HepG2 (cell line): ENCODE measurements at regions not wholly inside any gene's neighbourhood (a gene's known extent, or its start where the extent isn't known, plus 50 kb on each side); places are given as distances from the start of the nearest gene placed in this dataset.

ENCODE experiments used
- ATAC-seq: fragments of 200-7000 bp; cut with Tn5 transposase; 3 replicates; pipeline ENCODE4 v1.9.1; 2020; ENCODE audit warnings: mild to moderate bottlenecking, moderate library complexity
- BruUV-seq: library from RNA; stranded (reverse); fragments of 400-500 nt; replicated peaks from 2 replicates; lab custom pipeline; 2021; lab: Mats Ljungman, UMichigan
- CTCF ChIA-PET: fragments of 300-600 bp; formaldehyde crosslinking; extraction: SDS; loops from one replicate; lab custom pipeline; 2021; ENCODE audit warnings: low total read pairs, inconsistent platforms, low intra/inter-chr PET ratio; lab: Yijun Ruan, JAX
- POLR2A ChIA-PET: fragments of 350-600 bp; sonication (Branson Sonifier 250); formaldehyde crosslinking; loops from one replicate; lab custom pipeline; 2020; ENCODE audit warnings: antibody characterized with exemption, inconsistent platforms; lab: Yijun Ruan, JAX
- DNase-seq: peaks from one replicate; pipeline ENCODE4 v3.0.0-alpha.2; 2015; ENCODE audit warnings: low spot score
- FAIRE-seq: peaks from 3 replicates; lab custom pipeline; 2011; peaks lifted over from hg19 to GRCh38; lab: Jason Lieb, UNC
- H2AFZ ChIP-seq: one replicate; pipeline ENCODE4 v1.6.1; 2011; ENCODE audit warnings: low read length, inconsistent platforms
- H3K27ac ChIP-seq: fragments of 300-600 bp; 3 replicates; pipeline ENCODE4 v1.8.0; 2011; ENCODE audit warnings: mixed run types, mild to moderate bottlenecking, mixed read lengths, low read length, inconsistent platforms; ENCODE audit not compliant: insufficient read depth; ENCODE audit errors: extremely low read length
- H3K27me3 ChIP-seq, 2 experiments: fragments of 200-600 bp in 1 of 2; 2 replicates in 1 of 2; 3 replicates in 1 of 2; pipeline versions ENCODE4 v1.6.0 to v1.8.0; 2011; ENCODE audit warnings: low read length in 2 of 2, mild to moderate bottlenecking in 2 of 2, moderate library complexity in 2 of 2, inconsistent platforms in 1 of 2; ENCODE audit not compliant: insufficient read depth in 2 of 2, control insufficient read depth in 1 of 2
- H3K36me3 ChIP-seq, 2 experiments: fragments of 200-600 bp in 1 of 2; replicated peaks in 1 of 2; 2 replicates in 1 of 2; 3 replicates in 1 of 2; pipeline versions ENCODE4 v1.5.1 to v1.8.0; 2011; ENCODE audit warnings: low read length in 2 of 2, inconsistent platforms in 1 of 2; ENCODE audit not compliant: insufficient read depth in 2 of 2, control insufficient read depth in 1 of 2
- H3K4me1 ChIP-seq: 2 replicates; pipeline ENCODE4 v1.5.1; 2012; ENCODE audit warnings: low read length, inconsistent platforms; ENCODE audit not compliant: insufficient read depth
- H3K4me2 ChIP-seq: 2 replicates; pipeline ENCODE4 v1.6.0; 2011; ENCODE audit warnings: low read depth, low read length, inconsistent platforms
- H3K4me3 ChIP-seq, 3 experiments: fragments of 200-600 bp in 1 of 3; sonication (generic), shearing (Covaris generic) in 1 of 3; replicated peaks in 1 of 3; 2 replicates each; pipeline ENCODE4 v1.5.1; 2011 to 2016; ENCODE audit warnings: low read length in 3 of 3, inconsistent platforms in 2 of 3, low read depth in 2 of 3, mild to moderate bottlenecking in 2 of 3, control low read depth in 1 of 3, mixed read lengths in 1 of 3; ENCODE audit not compliant: insufficient read depth in 1 of 3
- H3K79me2 ChIP-seq: one replicate; pipeline ENCODE4 v1.6.1; 2011; ENCODE audit warnings: low read length, inconsistent platforms; ENCODE audit not compliant: insufficient read depth
- H3K9ac ChIP-seq: 2 replicates; pipeline ENCODE4 v1.6.0; 2011; ENCODE audit warnings: mild to moderate bottlenecking, low read depth, low read length, inconsistent platforms; ENCODE audit not compliant: insufficient read depth
- H3K9me3 ChIP-seq: 2 replicates; pipeline ENCODE4 v1.5.1; 2012; ENCODE audit warnings: mild to moderate bottlenecking, low read length
- H4K20me1 ChIP-seq: 2 replicates; pipeline ENCODE4 v1.6.0; 2011; ENCODE audit warnings: inconsistent platforms, mild to moderate bottlenecking, low read length, moderate library complexity; ENCODE audit not compliant: insufficient read depth
- ARID5B ChIP-seq: IDR thresholded peaks from 2 replicates; pipeline ENCODE4 v1.4.0; 2020; ENCODE audit warnings: mild to moderate bottlenecking, missing genetic modification reagents
- ATF3 ChIP-seq: sonication (generic); formaldehyde crosslinking; IDR thresholded peaks from 2 replicates; pipeline ENCODE4 v1.4.0; 2020; ENCODE audit warnings: missing genetic modification reagents
- ATF7 ChIP-seq, 2 experiments: fragments of 450-650 bp in 1 of 2; sonication (generic) in 1 of 2; formaldehyde crosslinking in 1 of 2; IDR thresholded peaks; 2 replicates each; pipeline versions ENCODE4 v1.4.0 to v1.6.1; 2016 to 2020; ENCODE audit warnings: antibody characterized with exemption in 1 of 2, mild to moderate bottlenecking in 1 of 2, missing genetic modification reagents in 1 of 2
- CC2D1A ChIP-seq: sonication (generic); formaldehyde crosslinking; IDR thresholded peaks from 2 replicates; pipeline ENCODE4 v1.8.1; 2023; ENCODE audit warnings: mild to moderate bottlenecking, missing genetic modification reagents
- CREB1 ChIP-seq, 2 experiments: fragments of 450-650 bp in 1 of 2; IDR thresholded peaks; 2 replicates each; pipeline ENCODE4 v1.6.1; 2016 to 2017; ENCODE audit warnings: control low read depth in 1 of 2, mild to moderate bottlenecking in 1 of 2, missing compliant biosample characterization in 1 of 2, missing genetic modification characterization in 1 of 2
- FOSL2 ChIP-seq: sonication (generic); formaldehyde crosslinking; IDR thresholded peaks from 2 replicates; pipeline ENCODE4 v1.4.0; 2020; ENCODE audit warnings: missing genetic modification reagents
- ZNF17 ChIP-seq: sonication (generic); formaldehyde crosslinking; IDR thresholded peaks from 2 replicates; pipeline ENCODE4 v1.5.0; 2020; ENCODE audit warnings: mild to moderate bottlenecking, missing genetic modification reagents
- ZNF770 ChIP-seq: sonication (generic); formaldehyde crosslinking; IDR thresholded peaks from 2 replicates; pipeline ENCODE4 v1.5.0; 2020; ENCODE audit warnings: mild to moderate bottlenecking, missing genetic modification reagents
- WGBS: methylation state at CpG from one replicate; pipeline ENCODE4 v1.1.6; 2017; ENCODE audit warnings: low lambda C conversion rate; 5-methylcytosine and 5-hydroxymethylcytosine counted together
- in situ Hi-C: cut with HindIII; loops from 2 replicates; pipeline ENCODE4 v1.10.0; 2017; ENCODE audit warnings: low pct_unique_long_range_greater_than_20kb; ENCODE audit not compliant: extremely low pct_ligation_motif_present
- intact Hi-C: fragments of 100-400 bp; cut with micrococcal nuclease; formaldehyde crosslinking; loops from one replicate; pipeline ENCODE4 v1.10.0; 2022; ENCODE audit not compliant: unreplicated experiment

- no peak overlapping the region for H3K4me2 ChIP-seq
- H2AFZ ChIP-seq: no peak overlapping the region
- H3K27ac ChIP-seq: no peak overlapping the region
- BruUV-seq: no TSS peak
- CTCF ChIA-PET: no interaction called here
- in situ Hi-C loops (no loop called here), intact Hi-C loops (no loop called here)
- WGBS: 57% methylated on average over 3 of the region's 8 CpGs
- DNase-seq (no peak), ATAC-seq (no peak), FAIRE-seq (no peak)
- no peaks in the 10 kb centered on the region for H3K9me3 ChIP-seq
- no peaks in the 10 kb centered on the region for H3K79me2 ChIP-seq
- no peaks in the 10 kb centered on the region for H4K20me1 ChIP-seq
- H3K27me3 ChIP-seq: no peaks in the 10 kb centered on the region
- H3K4me3 ChIP-seq: no peak overlapping the region
- no peak overlapping the region for H3K9ac ChIP-seq
- H3K36me3 ChIP-seq: no peaks in the 10 kb centered on the region
- POLR2A ChIA-PET: no interaction called here
- H3K4me1 ChIP-seq: 0 out of 2 replicates have a peak, but pooled peaks cover 13% of the 10 kb centered on the region
- TF ChIP-seq ATF7 (IDR thresholded peaks at IDR 0.05): peak; percentile 88
- TF ChIP-seq ATF7 (CRISPR knock-in tag; IDR thresholded peaks at IDR 0.05): no peak
- no peak for TF ChIP-seq ZNF17 (CRISPR knock-in tag)
- peak; percentile 83 for TF ChIP-seq CREB1 (IDR thresholded peaks at IDR 0.05)
- no peak for TF ChIP-seq CREB1 (CRISPR knock-in tag; IDR thresholded peaks at IDR 0.05)
Observed at GRCh38 chrX:39753293-39753996, 344.3 kb downstream of the BCOR start.

- H2AFZ ChIP-seq: no peak overlapping the region
- no peak overlapping the region; a peak in 1 of 6 replicates for H3K4me3 ChIP-seq
- H3K36me3 ChIP-seq: no peaks in the 10 kb centered on the region
- H3K9ac ChIP-seq: no peak overlapping the region
- 0% methylated on average over 1 of the region's 25 CpGs for WGBS
- no peaks in the 10 kb centered on the region for H3K79me2 ChIP-seq
- no peak for TF ChIP-seq CC2D1A (CRISPR knock-in tag)
- TF ChIP-seq ARID5B (CRISPR knock-in tag): no peak
- peak; percentile 46; the same call in 1 of the 2 replicates for TF ChIP-seq ATF3 (CRISPR knock-in tag)
- TF ChIP-seq ZNF770 (CRISPR knock-in tag): peak; percentile 80
- peak; percentile 82 for TF ChIP-seq FOSL2
- no peaks in the 10 kb centered on the region for H3K9me3 ChIP-seq
- ATAC-seq (peak; percentile 76), FAIRE-seq (no peak), DNase-seq (peak; percentile 63)
- ChIA-PET CTCF (no interaction called here), POLR2A (no interaction called here)
- no peaks in the 10 kb centered on the region for H4K20me1 ChIP-seq
- peaks cover 20% of the 10 kb centered on the region for H3K4me1 ChIP-seq
- no peaks in the 10 kb centered on the region; a peak in 1 of 5 replicates for H3K27me3 ChIP-seq
- intact Hi-C loops (no loop called here), in situ Hi-C loops (no loop called here)
- no TSS peak for BruUV-seq
- no peak overlapping the region for H3K27ac ChIP-seq
- peak overlapping the region; percentile 32 for H3K4me2 ChIP-seq
Observed at GRCh38 chrX:39755143-39756032, 342.4 kb downstream of the BCOR start.
